Brain microvascular endothelial cell (primary cell): ENCODE measurements at regions not wholly inside any gene's neighbourhood (a gene's known extent, or its start where the extent isn't known, plus 50 kb on each side); places are given as distances from the start of the nearest gene placed in this dataset.

Source experiments
- DNase-seq: peaks from one replicate; pipeline ENCODE4 v3.0.0-alpha.2; 2020
- H3K27ac ChIP-seq: fragments of 250-450 bp; sonication (Bioruptor Pico); 2 replicates; pipeline ENCODE4 v1.5.1; 2020; ENCODE audit warnings: mild to moderate bottlenecking, moderate library complexity
- H3K27me3 ChIP-seq: fragments of 250-450 bp; sonication (Bioruptor Pico); replicated peaks from 2 replicates; pipeline ENCODE4 v1.5.1; 2020; ENCODE audit warnings: mild to moderate bottlenecking
- H3K36me3 ChIP-seq: fragments of 250-450 bp; sonication (Bioruptor Pico); replicated peaks from 2 replicates; pipeline ENCODE4 v1.5.1; 2020; ENCODE audit warnings: mild to moderate bottlenecking
- H3K4me3 ChIP-seq: 2 replicates; pipeline ENCODE4 v1.5.1; 2011; ENCODE audit warnings: low read depth, mild to moderate bottlenecking, control low read depth, low read length, moderate library complexity
- CTCF ChIP-seq: IDR thresholded peaks from 2 replicates; pipeline ENCODE4 v1.5.1; 2011; ENCODE audit warnings: low read depth, mild to moderate bottlenecking, moderate library complexity, low read length, control low read depth, inconsistent platforms; ENCODE audit errors: missing control alignments
- in situ Hi-C: cut with HindIII; loops from 2 replicates; pipeline ENCODE4 v1.10.0; 2017; ENCODE audit warnings: low sequenced_read_pairs, low pct_ligation_motif_present

GRCh38 chr4:19540859-19541540 lies 710.7 kb upstream of the SLIT2 start:
- no peak for TF ChIP-seq CTCF
- no peaks in the 10 kb centered on the region for H3K27me3 ChIP-seq
- no peak overlapping the region for H3K4me3 ChIP-seq
- in situ Hi-C loops: no loop called here
- H3K27ac ChIP-seq: no peak overlapping the region
- no peak for DNase-seq
- H3K36me3 ChIP-seq: no peaks in the 10 kb centered on the region

- TF ChIP-seq CTCF: no peak
- DNase-seq: no peak
- in situ Hi-C loops: no loop called here
- no peak overlapping the region for H3K4me3 ChIP-seq
- no peaks in the 10 kb centered on the region for H3K27me3 ChIP-seq
- H3K27ac ChIP-seq: no peak overlapping the region
- no peaks in the 10 kb centered on the region for H3K36me3 ChIP-seq
Measured at GRCh38 chr4:19539201-19539600, 712.5 kb upstream of the SLIT2 start.

- Histone ChIP-seq H3K27me3 (no peaks in the 10 kb centered on the region), H3K36me3 (no peaks in the 10 kb centered on the region), H3K27ac (no peak overlapping the region), H3K4me3 (no peak overlapping the region)
- TF ChIP-seq CTCF: no peak
- DNase-seq: no peak
- in situ Hi-C loops: no loop called here
Measured at GRCh38 chr4:19534159-19534558, 717.5 kb upstream of the SLIT2 start.

- peak; percentile 31 for DNase-seq
- in situ Hi-C loops: no loop called here
- no peak for TF ChIP-seq CTCF
- H3K27me3 ChIP-seq: no peaks in the 10 kb centered on the region
- H3K27ac ChIP-seq: no peak overlapping the region
- no peaks in the 10 kb centered on the region for H3K36me3 ChIP-seq
- no peak overlapping the region for H3K4me3 ChIP-seq
Measured at GRCh38 chr4:19531906-19532848, 719.5 kb upstream of the SLIT2 start.

GRCh38 chr4:19523964-19524363 lies 727.7 kb upstream of the SLIT2 start:
- no peak overlapping the region for H3K4me3 ChIP-seq
- no peak for TF ChIP-seq CTCF
- no peak overlapping the region for H3K27ac ChIP-seq
- DNase-seq: no peak
- in situ Hi-C loops: no loop called here
- H3K27me3 ChIP-seq: no peaks in the 10 kb centered on the region
- no peaks in the 10 kb centered on the region for H3K36me3 ChIP-seq
